ENCODE measurements at regions not wholly inside any gene's neighbourhood (a gene's known extent, or its start where the extent isn't known, plus 50 kb on each side); places are given as distances from the start of the nearest gene placed in this dataset.

DNA sequence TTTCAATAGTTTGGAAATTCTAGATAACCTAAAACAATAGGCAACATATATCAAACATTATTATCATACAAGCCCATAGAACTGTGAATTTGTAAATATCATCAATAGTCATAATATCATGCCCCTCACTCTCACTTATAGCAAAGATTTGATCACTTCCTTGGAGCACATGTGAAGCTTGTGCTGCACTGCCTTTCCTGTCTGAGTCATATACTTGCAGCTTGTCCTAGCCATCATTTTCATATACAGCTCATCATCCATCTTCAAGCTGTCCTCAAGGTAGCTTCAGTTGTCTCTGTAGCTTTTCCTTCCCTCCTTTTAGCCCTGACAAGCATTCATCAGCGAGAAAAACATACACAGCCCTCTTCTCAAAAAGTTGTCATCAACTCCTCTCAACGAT lies 746.5 kb upstream of the FOXG1 start (continued):
- TF ChIP-seq ZNF76 (tag by site-specific recombination; IDR thresholded peaks at IDR 0.05; ENCODE audit: borderline replicate concordance, low read depth) (no peak), ZNF174 (tag by site-specific recombination; IDR thresholded peaks at IDR 0.05) (no peak)

- TF ChIP-seq ZNF837 (tag by site-specific recombination; IDR thresholded peaks at IDR 0.05) (no peak), ZNF350 (tag by site-specific recombination; IDR thresholded peaks at IDR 0.05) (no peak), ZXDB (tag by site-specific recombination; IDR thresholded peaks at IDR 0.05) (no peak), MEIS1 (CRISPR knock-in tag; IDR thresholded peaks at IDR 0.05; ENCODE audit: borderline replicate concordance) (no peak), AEBP2 (tag by site-specific recombination; IDR thresholded peaks at IDR 0.05; ENCODE audit: borderline replicate concordance) (no peak)
- ChIA-PET POLR2A (no interaction called here), CTCF (no interaction called here)
- no peaks in the 10 kb centered on the region for H3K9me3 ChIP-seq (ENCODE audit: control insufficient read depth, insufficient read depth, low read depth, low read length)
- no peak overlapping the region for H3K27ac ChIP-seq (ENCODE audit: extremely low read depth, low read depth, low read length)
- no peaks in the 10 kb centered on the region for H3K36me3 ChIP-seq (ENCODE audit: control insufficient read depth in 2 of 2, insufficient read depth in 1 of 2, low read length in 2 of 2)
- H3K4me1 ChIP-seq (ENCODE audit: control insufficient read depth, insufficient read depth, low read length), result no peaks in the 10 kb centered on the region
- H3K4me3 ChIP-seq (ENCODE audit: low read depth, low read length), result no peak overlapping the region
Observed at GRCh38 chr14:28023853-28024252, 742.7 kb upstream of the FOXG1 start.

- POLR2A ChIA-PET, result no interaction called here
- H3K4me3 ChIP-seq (ENCODE audit: low read depth, low read length), result no peak overlapping the region
- no peaks in the 10 kb centered on the region for H3K9me3 ChIP-seq (ENCODE audit: control insufficient read depth, insufficient read depth, low read depth, low read length)
- no peaks in the 10 kb centered on the region for H3K4me1 ChIP-seq (ENCODE audit: control insufficient read depth, insufficient read depth, low read length)
- no peak overlapping the region for H3K27ac ChIP-seq (ENCODE audit: extremely low read depth, low read depth, low read length)
- CTCF ChIA-PET, result no interaction called here
- no peak for TF ChIP-seq KLF1 (tag by site-specific recombination; IDR thresholded peaks at IDR 0.05)
- no peak for TF ChIP-seq ZIC2 (tag by site-specific recombination; IDR thresholded peaks at IDR 0.05)
- TF ChIP-seq ZNF23 (tag by site-specific recombination; IDR thresholded peaks at IDR 0.05; ENCODE audit: borderline replicate concordance), result no peak
- TF ChIP-seq IKZF3 (tag by site-specific recombination; IDR thresholded peaks at IDR 0.05), result no peak
- no peak for TF ChIP-seq ZNF624 (tag by site-specific recombination; IDR thresholded peaks at IDR 0.05)
- TF ChIP-seq ZBTB1 (tag by site-specific recombination; IDR thresholded peaks at IDR 0.05), result no peak
- TF ChIP-seq ZNF24 (tag by site-specific recombination; IDR thresholded peaks at IDR 0.05), result no peak
- TF ChIP-seq, protein P1, sequence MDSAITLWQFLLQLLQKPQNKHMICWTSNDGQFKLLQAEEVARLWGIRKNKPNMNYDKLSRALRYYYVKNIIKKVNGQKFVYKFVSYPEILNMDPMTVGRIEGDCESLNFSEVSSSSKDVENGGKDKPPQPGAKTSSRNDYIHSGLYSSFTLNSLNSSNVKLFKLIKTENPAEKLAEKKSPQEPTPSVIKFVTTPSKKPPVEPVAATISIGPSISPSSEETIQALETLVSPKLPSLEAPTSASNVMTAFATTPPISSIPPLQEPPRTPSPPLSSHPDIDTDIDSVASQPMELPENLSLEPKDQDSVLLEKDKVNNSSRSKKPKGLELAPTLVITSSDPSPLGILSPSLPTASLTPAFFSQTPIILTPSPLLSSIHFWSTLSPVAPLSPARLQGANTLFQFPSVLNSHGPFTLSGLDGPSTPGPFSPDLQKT (IDR thresholded peaks at IDR 0.05; ENCODE audit: borderline replicate concordance, low read depth, low read length), result no peak
- TF ChIP-seq GFI1B (tag by site-specific recombination; IDR thresholded peaks at IDR 0.05), result no peak
- TF ChIP-seq ZNF521 (tag by site-specific recombination; IDR thresholded peaks at IDR 0.05), result no peak
- TF ChIP-seq ZNF843 (tag by site-specific recombination; IDR thresholded peaks at IDR 0.05), result no peak
- TF ChIP-seq RBAK (tag by site-specific recombination; IDR thresholded peaks at IDR 0.05), result no peak
- no peaks in the 10 kb centered on the region for H3K36me3 ChIP-seq (ENCODE audit: control insufficient read depth in 2 of 2, insufficient read depth in 1 of 2, low read length in 2 of 2)
Observed at GRCh38 chr14:28052251-28052650, 714.3 kb upstream of the FOXG1 start.

GRCh38 chr14:28055008-28055407 lies 711.6 kb upstream of the FOXG1 start:
- no peak overlapping the region for H3K4me3 ChIP-seq (ENCODE audit: low read depth, low read length)
- no peak overlapping the region for H3K27ac ChIP-seq (ENCODE audit: extremely low read depth, low read depth, low read length)
- no peaks in the 10 kb centered on the region for H3K9me3 ChIP-seq (ENCODE audit: control insufficient read depth, insufficient read depth, low read depth, low read length)
- POLR2A ChIA-PET, result no interaction called here
- no peaks in the 10 kb centered on the region for H3K36me3 ChIP-seq (ENCODE audit: control insufficient read depth in 2 of 2, insufficient read depth in 1 of 2, low read length in 2 of 2)
- no peak for TF ChIP-seq ZNF10 (tag by site-specific recombination; IDR thresholded peaks at IDR 0.05)
- TF ChIP-seq, protein P1 (IDR thresholded peaks at IDR 0.05; ENCODE audit: borderline replicate concordance, low read depth, low read length), result no peak
- TF ChIP-seq, protein P2, sequence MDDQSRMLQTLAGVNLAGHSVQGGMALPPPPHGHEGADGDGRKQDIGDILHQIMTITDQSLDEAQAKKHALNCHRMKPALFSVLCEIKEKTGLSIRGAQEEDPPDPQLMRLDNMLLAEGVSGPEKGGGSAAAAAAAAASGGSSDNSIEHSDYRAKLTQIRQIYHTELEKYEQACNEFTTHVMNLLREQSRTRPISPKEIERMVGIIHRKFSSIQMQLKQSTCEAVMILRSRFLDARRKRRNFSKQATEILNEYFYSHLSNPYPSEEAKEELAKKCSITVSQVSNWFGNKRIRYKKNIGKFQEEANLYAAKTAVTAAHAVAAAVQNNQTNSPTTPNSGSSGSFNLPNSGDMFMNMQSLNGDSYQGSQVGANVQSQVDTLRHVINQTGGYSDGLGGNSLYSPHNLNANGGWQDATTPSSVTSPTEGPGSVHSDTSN (CRISPR knock-in tag; IDR thresholded peaks at IDR 0.05), result no peak
- TF ChIP-seq ZNF37A (tag by site-specific recombination; IDR thresholded peaks at IDR 0.05), result no peak
- no peak for TF ChIP-seq ZNF510 (tag by site-specific recombination; IDR thresholded peaks at IDR 0.05; ENCODE audit: insufficient replicate concordance)
- no peaks in the 10 kb centered on the region for H3K4me1 ChIP-seq (ENCODE audit: control insufficient read depth, insufficient read depth, low read length)
- CTCF ChIA-PET, result no interaction called here

Measured in HEK293 (cell line).